SK-N-SH (cell line): ENCODE measurements at regions not wholly inside any gene's neighbourhood (a gene's known extent, or its start where the extent isn't known, plus 50 kb on each side); places are given as distances from the start of the nearest gene placed in this dataset.

Experiments used
- CTCF ChIA-PET: fragments of 300-600, 350-600 bp; formaldehyde crosslinking; extraction: SDS; loops from one replicate; lab custom pipeline; 2021; lab: Yijun Ruan, JAX
- POLR2A ChIA-PET: fragments of 350-600 bp; sonication (Branson Sonifier 250); formaldehyde crosslinking; extraction: SDS; loops from one replicate; lab custom pipeline; 2020; ENCODE audit warnings: antibody characterized with exemption, inconsistent platforms; lab: Yijun Ruan, JAX
- DNase-seq: peaks from one replicate; pipeline ENCODE4 v3.0.0; 2012
- H2AFZ ChIP-seq: fragments of 200-600 bp; sonication (generic); 2 replicates; pipeline ENCODE4 v1.8.1; 2016; ENCODE audit warnings: antibody characterized with exemption, mild to moderate bottlenecking, low read depth
- H3F3A ChIP-seq: fragments of 200-600 bp; sonication (generic); replicated peaks from 2 replicates; pipeline ENCODE3; 2016; ENCODE audit warnings: antibody characterized with exemption, mild to moderate bottlenecking; ENCODE audit not compliant: insufficient read depth
- H3K27ac ChIP-seq, 2 experiments: fragments of 200-500 bp in 1 of 2; fragments of 200-600 bp in 1 of 2; sonication (Bioruptor generic) in 1 of 2; sonication (generic), shearing (Covaris generic) in 1 of 2; 2 replicates each; pipeline versions ENCODE4 v1.5.1 to v1.6.1; 2014 to 2016; ENCODE audit warnings: low read depth in 2 of 2, inconsistent platforms in 1 of 2, low read length in 1 of 2, mild to moderate bottlenecking in 1 of 2, mixed read lengths in 1 of 2
- H3K27me3 ChIP-seq: fragments of 200-600 bp; sonication (generic), shearing (Covaris generic); 2 replicates; pipeline ENCODE4 v1.6.1; 2016; ENCODE audit warnings: mixed run types; ENCODE audit not compliant: insufficient read depth
- H3K36me3 ChIP-seq, 2 experiments: fragments of 200-500 bp in 1 of 2; fragments of 200-600 bp in 1 of 2; sonication (Bioruptor generic) in 1 of 2; sonication (generic) in 1 of 2; replicated peaks in 1 of 2; 2 replicates each; pipeline versions ENCODE3 to v1.5.1; 2014 to 2016; ENCODE audit warnings: low read length in 1 of 2, mild to moderate bottlenecking in 1 of 2; ENCODE audit not compliant: insufficient read depth in 2 of 2, control insufficient read depth in 1 of 2
- H3K4me1 ChIP-seq, 2 experiments: fragments of 200-500 bp in 1 of 2; fragments of 200-600 bp in 1 of 2; sonication (Bioruptor generic) in 1 of 2; sonication (generic), shearing (Covaris generic) in 1 of 2; 2 replicates each; pipeline versions ENCODE4 v1.5.1 to v1.6.1; 2014 to 2016; ENCODE audit warnings: low read depth in 1 of 2, low read length in 1 of 2, mixed run types in 1 of 2; ENCODE audit not compliant: insufficient read depth in 2 of 2, control insufficient read depth in 1 of 2
- H3K4me2 ChIP-seq: fragments of 200-600 bp; sonication (generic), shearing (Covaris generic); 2 replicates; pipeline ENCODE4 v1.6.1; 2017; ENCODE audit warnings: mixed run types
- H3K4me3 ChIP-seq, 2 experiments: fragments of 200-500 bp in 1 of 2; fragments of 200-600 bp in 1 of 2; sonication (Bioruptor generic) in 1 of 2; sonication (generic), shearing (Covaris generic) in 1 of 2; 2 replicates each; pipeline versions ENCODE4 v1.5.1 to v1.8.1; 2014 to 2016; ENCODE audit warnings: low read depth in 2 of 2, inconsistent platforms in 1 of 2, low read length in 1 of 2, mild to moderate bottlenecking in 1 of 2, mixed read lengths in 1 of 2, moderate library complexity in 1 of 2
- H3K79me2 ChIP-seq: fragments of 200-600 bp; sonication (generic); 2 replicates; pipeline ENCODE4 v1.8.1; 2017; ENCODE audit warnings: mild to moderate bottlenecking; ENCODE audit not compliant: insufficient read depth
- H3K9ac ChIP-seq: fragments of 200-600 bp; sonication (generic); 2 replicates; pipeline ENCODE4 v1.6.1; 2017; ENCODE audit warnings: mixed run types
- H3K9me2 ChIP-seq: fragments of 200-600 bp; sonication (generic); 2 replicates; pipeline ENCODE4 v1.6.1; 2017; ENCODE audit warnings: mixed run types
- H3K9me3 ChIP-seq: fragments of 200-600 bp; sonication (generic); 2 replicates; pipeline ENCODE4 v1.6.1; 2017; ENCODE audit warnings: mixed run types, mild to moderate bottlenecking, moderate library complexity
- H4K20me1 ChIP-seq: fragments of 200-600 bp; sonication (generic); 2 replicates; pipeline ENCODE4 v1.6.1; 2017; ENCODE audit warnings: mild to moderate bottlenecking, mixed run types; ENCODE audit not compliant: insufficient read depth
- CHD2 ChIP-seq: fragments of 150-350 bp; IDR thresholded peaks from 2 replicates; pipeline ENCODE4 v1.6.1; 2018; ENCODE audit warnings: low read length; ENCODE audit not compliant: partially characterized antibody
- EP300 ChIP-seq, 2 experiments: IDR thresholded peaks; 2 replicates each; pipeline versions ENCODE4 v1.4.0 to v1.6.1; 2012; ENCODE audit warnings: borderline replicate concordance in 1 of 2, low read depth in 1 of 2, low read length in 1 of 2
- EZH2phosphoT487 ChIP-seq: fragments of 200-600 bp; sonication (generic); IDR thresholded peaks from 2 replicates; pipeline ENCODE4 v1.6.1; 2017; ENCODE audit warnings: low read depth, mixed run types, mild to moderate bottlenecking, antibody characterized with exemption, moderate library complexity, borderline replicate concordance
- FOXM1 ChIP-seq: IDR thresholded peaks from 2 replicates; pipeline ENCODE4 v1.4.0; 2012; ENCODE audit warnings: low read depth, mild to moderate bottlenecking
- JUND ChIP-seq: IDR thresholded peaks from 2 replicates; pipeline ENCODE4 v1.4.0; 2012
- MAX ChIP-seq: IDR thresholded peaks from 2 replicates; pipeline ENCODE4 v1.4.0; 2012; ENCODE audit warnings: low read depth
- MEF2A ChIP-seq: IDR thresholded peaks from 2 replicates; pipeline ENCODE4 v1.4.0; 2012; ENCODE audit warnings: low read depth, borderline replicate concordance
- MXI1 ChIP-seq: IDR thresholded peaks from 2 replicates; pipeline ENCODE4 v1.6.1; 2012; ENCODE audit warnings: mild to moderate bottlenecking, low read depth, low read length, improper control_type of control experiment
- NRF1 ChIP-seq: IDR thresholded peaks from 2 replicates; pipeline ENCODE4 v1.6.1; 2012; ENCODE audit warnings: low read depth, mild to moderate bottlenecking, low read length
- SIN3A ChIP-seq: IDR thresholded peaks from 2 replicates; pipeline ENCODE4 v1.6.1; 2012; ENCODE audit warnings: low read depth, mild to moderate bottlenecking, low read length, moderate library complexity, borderline replicate concordance
- TAF1 ChIP-seq: IDR thresholded peaks from 2 replicates; pipeline ENCODE4 v1.6.1; 2012; ENCODE audit warnings: low read depth, mild to moderate bottlenecking, low read length, moderate library complexity, borderline replicate concordance
- USF2 ChIP-seq: fragments of 150-350 bp; IDR thresholded peaks from 2 replicates; pipeline ENCODE4 v1.6.1; 2017; ENCODE audit warnings: antibody characterized with exemption, low read length, low read depth, borderline replicate concordance
- YY1 ChIP-seq: IDR thresholded peaks from 2 replicates; pipeline ENCODE4 v1.4.0; 2012; ENCODE audit warnings: low read depth, mild to moderate bottlenecking
- WGBS: methylation state at CpG from one replicate; pipeline ENCODE4 v1.1.6; 2017; ENCODE audit warnings: low lambda C conversion rate; 5-methylcytosine and 5-hydroxymethylcytosine counted together

- no peaks in the 10 kb centered on the region for H3K9me2 ChIP-seq
- H2AFZ ChIP-seq: no peak overlapping the region
- H4K20me1 ChIP-seq: no peaks in the 10 kb centered on the region
- H3K79me2 ChIP-seq: no peaks in the 10 kb centered on the region
- POLR2A ChIA-PET: no interaction called here
- 81% methylated on average over 2 of the region's 2 CpGs for WGBS
- no peak for DNase-seq
- H3K36me3 ChIP-seq: no peaks in the 10 kb centered on the region
- TF ChIP-seq FOXM1 (no peak), NRF1 (no peak), EP300 (IDR thresholded peaks at IDR 0.05; ENCODE audit: borderline replicate concordance in 1 of 2, low read depth in 1 of 2, low read length in 1 of 2) (no peak), TAF1 (no peak), MAX (no peak), SIN3A (no peak), EZH2phosphoT487 (no peak), MEF2A (no peak), YY1 (no peak), MXI1 (no peak)
- H3K4me3 ChIP-seq: no peak overlapping the region
- H3K4me2 ChIP-seq: no peak overlapping the region
- CTCF ChIA-PET: interaction anchor here (1.4 kb wide), 1 partner anchor 14 kb away, joined by 3 read pairs; no protein-coding TSS in a partner anchor
- no peak overlapping the region for H3K27ac ChIP-seq
- H3F3A ChIP-seq: no peaks in the 10 kb centered on the region
- no peaks in the 10 kb centered on the region for H3K27me3 ChIP-seq
- H3K9me3 ChIP-seq: no peaks in the 10 kb centered on the region
- H3K4me1 ChIP-seq: no peaks in the 10 kb centered on the region
- H3K9ac ChIP-seq: no peak overlapping the region
These were observed 194.3 kb downstream of the CAPZA3 start for GRCh38 chr12:18932211-18932610.

GRCh38 chr12:18932715-18933114 lies 194.8 kb downstream of the CAPZA3 start:
- CTCF ChIA-PET: interaction anchor here (1.4 kb wide), 1 partner anchor 15 kb away, joined by 3 read pairs; no protein-coding TSS in a partner anchor

More at GRCh38 chr12:18932715-18933114, 194.8 kb downstream of the CAPZA3 start:
- TF ChIP-seq JUND (no peak), USF2 (no peak), CHD2 (no peak)
- TF ChIP-seq, all 33 proteins: peak for 0
- Histone ChIP-seq H3K4me1 (no peaks in the 10 kb centered on the region), H3F3A (no peaks in the 10 kb centered on the region), H3K9me3 (no peaks in the 10 kb centered on the region), H3K9ac (no peak overlapping the region), H3K9me2 (no peaks in the 10 kb centered on the region), H3K79me2 (no peaks in the 10 kb centered on the region), H3K4me2 (no peak overlapping the region), H3K27me3 (no peaks in the 10 kb centered on the region), H4K20me1 (no peaks in the 10 kb centered on the region), H3K27ac (no peak overlapping the region), H3K36me3 (no peaks in the 10 kb centered on the region), H3K4me3 (no peak overlapping the region), H2AFZ (no peak overlapping the region)
- 34% methylated on average over 2 of the region's 2 CpGs for WGBS
- POLR2A ChIA-PET: no interaction called here
- DNase-seq: no peak
